ENCODE measurements at regions not wholly inside any gene's neighbourhood (a gene's known extent, or its start where the extent isn't known, plus 50 kb on each side); places are given as distances from the start of the nearest gene placed in this dataset.

DNA sequence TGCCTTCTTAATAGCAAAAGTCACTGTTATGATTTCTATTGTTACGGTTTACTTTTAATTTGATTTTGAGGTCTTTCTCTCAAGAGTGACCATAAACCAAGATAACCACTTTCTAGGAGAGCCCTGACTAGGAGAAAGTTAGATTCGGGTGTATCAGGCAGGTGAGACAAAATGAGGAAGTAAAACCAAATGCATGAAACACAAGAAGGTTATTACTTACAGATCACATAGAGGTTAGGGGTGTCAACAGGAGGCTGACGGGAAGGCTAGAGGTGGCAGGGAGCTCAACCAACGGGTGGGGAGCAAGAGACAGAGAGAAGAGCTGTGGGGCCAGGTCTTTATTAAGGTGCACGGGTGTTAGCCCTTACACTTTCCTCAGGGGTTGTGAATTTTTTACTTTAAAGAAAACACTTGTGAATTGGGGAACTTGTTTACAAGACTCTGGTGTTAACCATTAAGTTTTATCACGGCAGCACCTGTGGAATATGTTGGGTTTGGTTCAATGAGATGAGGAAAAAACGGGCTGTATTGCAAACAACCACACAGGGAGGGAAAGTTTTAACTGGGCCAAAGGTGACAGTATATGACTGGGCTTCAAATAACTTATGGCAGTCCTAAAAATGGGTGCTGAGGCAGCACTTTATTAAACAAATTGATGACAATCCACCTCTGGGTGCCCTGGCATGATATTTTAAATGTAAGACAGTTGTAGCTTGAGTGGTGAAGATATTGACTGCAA is 154.9 kb downstream of the SDHAF3 start:
- Histone ChIP-seq H3K27me3 (ENCODE audit: insufficient read depth in 3 of 3, low read length in 2 of 3) (no peaks in the 10 kb centered on the region), H3K4me1 (no peaks in the 10 kb centered on the region), H3K4me3 (no peak overlapping the region), H3K36me3 (ENCODE audit: insufficient read depth in 1 of 2, low read depth in 1 of 2) (no peaks in the 10 kb centered on the region), H3K27ac (no peak overlapping the region), H3K9me3 (no peaks in the 10 kb centered on the region)
- ATAC-seq (no peak), DNase-seq (no peak)
- 60 to 83% (median 79%) methylated on average over 7 of the region's 7 CpGs for WGBS, 3 donors
- intact Hi-C loops (cut with DNase I), result no loop called here
- no peak for TF ChIP-seq CTCF (IDR thresholded peaks at IDR 0.05)

GRCh38 chr7:97275475-97275874 is 158.0 kb downstream of the SDHAF3 start:
- H3K4me1 ChIP-seq, result no peaks in the 10 kb centered on the region
- no peaks in the 10 kb centered on the region for H3K9me3 ChIP-seq
- ATAC-seq (no peak), DNase-seq (no peak)
- intact Hi-C loops (cut with DNase I), result no loop called here
- TF ChIP-seq CTCF (IDR thresholded peaks at IDR 0.05), result no peak
- no peaks in the 10 kb centered on the region for H3K27me3 ChIP-seq (ENCODE audit: insufficient read depth in 3 of 3, low read length in 2 of 3)
- 88 to 91% (median 90%) methylated on average over 2 of the region's 2 CpGs for WGBS, 3 donors
- no peaks in the 10 kb centered on the region for H3K36me3 ChIP-seq (ENCODE audit: insufficient read depth in 1 of 2, low read depth in 1 of 2)
- H3K27ac ChIP-seq, result no peak overlapping the region
- no peak overlapping the region for H3K4me3 ChIP-seq

- ATAC-seq (no peak), DNase-seq (no peak)
- Histone ChIP-seq H3K4me3 (no peak overlapping the region), H3K27ac (no peak overlapping the region), H3K4me1 (no peaks in the 10 kb centered on the region), H3K36me3 (ENCODE audit: insufficient read depth in 1 of 2, low read depth in 1 of 2) (no peaks in the 10 kb centered on the region), H3K27me3 (ENCODE audit: insufficient read depth in 3 of 3, low read length in 2 of 3) (peaks cover 0 to 1% (median 0%) of the 10 kb centered on the region in 3 donors), H3K9me3 (no peaks in the 10 kb centered on the region)
- intact Hi-C loops (cut with DNase I), result no loop called here
- no peak for TF ChIP-seq CTCF (IDR thresholded peaks at IDR 0.05)
- 85 to 88% (median 88%) methylated on average over 5 of the region's 5 CpGs for WGBS, 3 donors
Measured at GRCh38 chr7:97280950-97281349, 163.5 kb downstream of the SDHAF3 start.

- Histone ChIP-seq H3K4me3 (no peak overlapping the region), H3K27me3 (ENCODE audit: insufficient read depth in 3 of 3, low read length in 2 of 3) (peaks cover 0 to 1% (median 0%) of the 10 kb centered on the region in 3 donors), H3K36me3 (ENCODE audit: insufficient read depth in 1 of 2, low read depth in 1 of 2) (no peaks in the 10 kb centered on the region), H3K27ac (no peak overlapping the region), H3K9me3 (no peaks in the 10 kb centered on the region), H3K4me1 (no peaks in the 10 kb centered on the region)
- no peak for TF ChIP-seq CTCF (IDR thresholded peaks at IDR 0.05)
- no peak for DNase-seq
- intact Hi-C loops (cut with DNase I), result no loop called here
- WGBS, 3 donors, result 71 to 82% (median 75%) methylated on average over 2 of the region's 2 CpGs
- no peak for ATAC-seq
Measured at GRCh38 chr7:97285348-97285747, 167.8 kb downstream of the SDHAF3 start.

GRCh38 chr7:97293031-97293430 is 175.5 kb downstream of the SDHAF3 start:
- Histone ChIP-seq H3K36me3 (ENCODE audit: insufficient read depth in 1 of 2, low read depth in 1 of 2) (no peaks in the 10 kb centered on the region), H3K4me1 (no peaks in the 10 kb centered on the region), H3K9me3 (no peaks in the 10 kb centered on the region), H3K27ac (no peak overlapping the region), H3K27me3 (ENCODE audit: insufficient read depth in 3 of 3, low read length in 2 of 3) (no peaks in the 10 kb centered on the region), H3K4me3 (no peak overlapping the region)
- intact Hi-C loops (cut with DNase I), result no loop called here
- DNase-seq (no peak), ATAC-seq (no peak)
- WGBS, 3 donors, result 79 to 87% (median 81%) methylated on average over 3 of the region's 3 CpGs
- TF ChIP-seq CTCF (IDR thresholded peaks at IDR 0.05), result no peak

All from psoas muscle (tissue), 7 donors.